ENCODE measurements at regions not wholly inside any gene's neighbourhood (a gene's known extent, or its start where the extent isn't known, plus 50 kb on each side); places are given as distances from the start of the nearest gene placed in this dataset.
"Not testable (repeated sequence)": the region's sequence is repeated elsewhere in the genome, so short reads cannot be mapped to it uniquely, and the experiment has no call there.

- TF ChIP-seq CTCF (IDR thresholded peaks at IDR 0.05) (no peak), ZFX (IDR thresholded peaks at IDR 0.05; ENCODE audit: borderline replicate concordance) (no peak)
- no peak overlapping the region for H3K27ac ChIP-seq
Measured at GRCh38 chr14:66268802-66269334, 217.3 kb upstream of the CCDC196 start.

GRCh38 chr14:66272221-66272620 is 213.9 kb upstream of the CCDC196 start:
- H3K27ac ChIP-seq, result no peak overlapping the region
- TF ChIP-seq ZFX (IDR thresholded peaks at IDR 0.05; ENCODE audit: borderline replicate concordance) (no peak), CTCF (IDR thresholded peaks at IDR 0.05) (no peak)

- TF ChIP-seq ZFX (IDR thresholded peaks at IDR 0.05; ENCODE audit: borderline replicate concordance) (no peak), CTCF (IDR thresholded peaks at IDR 0.05) (no peak)
- H3K27ac ChIP-seq, result no peak overlapping the region
Measured at GRCh38 chr14:66273261-66273832, 212.8 kb upstream of the CCDC196 start.

- H3K27ac ChIP-seq, result not testable (repeated sequence)
Measured at GRCh38 chr14:66278418-66278817, 207.8 kb upstream of the CCDC196 start.

- TF ChIP-seq ZFX (IDR thresholded peaks at IDR 0.05; ENCODE audit: borderline replicate concordance), result no peak
- no peak for TF ChIP-seq CTCF (IDR thresholded peaks at IDR 0.05)
- H3K27ac ChIP-seq, result no peak overlapping the region
Measured at GRCh38 chr14:66281036-66281776, 205.0 kb upstream of the CCDC196 start.

GRCh38 chr14:66284346-66284745 is 201.8 kb upstream of the CCDC196 start:
- no peak for TF ChIP-seq ZFX (IDR thresholded peaks at IDR 0.05; ENCODE audit: borderline replicate concordance)
- no peak for TF ChIP-seq CTCF (IDR thresholded peaks at IDR 0.05)

GRCh38 chr14:66288511-66288910 is 197.7 kb upstream of the CCDC196 start:
- no peak overlapping the region for H3K27ac ChIP-seq
- TF ChIP-seq ZFX (IDR thresholded peaks at IDR 0.05; ENCODE audit: borderline replicate concordance), result no peak
- TF ChIP-seq CTCF (IDR thresholded peaks at IDR 0.05), result no peak

More at GRCh38 chr14:66284346-66284745, 201.8 kb upstream of the CCDC196 start:
- H3K27ac ChIP-seq, result no peak overlapping the region

Data from 22Rv1 (cell line).